OCI-LY3 (cell line): ENCODE measurements at regions not wholly inside any gene's neighbourhood (a gene's known extent, or its start where the extent isn't known, plus 50 kb on each side); places are given as distances from the start of the nearest gene placed in this dataset.
"Not testable (repeated sequence)": the region's sequence is repeated elsewhere in the genome, so short reads cannot be mapped to it uniquely, and the experiment has no call there.

Source experiments
- H2AFZ ChIP-seq: fragments of 200-600, 300-600 bp; shearing (Covaris generic); 2 replicates; pipeline ENCODE4 v1.6.0; 2014; ENCODE audit warnings: antibody characterized with exemption, low read depth, low read length
- H3K27ac ChIP-seq: fragments of 200-600, 300-600 bp; sonication (generic); 2 replicates; pipeline ENCODE4 v1.5.1; 2014; ENCODE audit warnings: mild to moderate bottlenecking, low read length, moderate library complexity, mixed read lengths
- H3K27me3 ChIP-seq: fragments of 200-600, 300-600 bp; sonication (generic); 2 replicates; pipeline ENCODE4 v1.6.1; 2014; ENCODE audit warnings: low read depth, low read length, mixed read lengths
- H3K36me3 ChIP-seq: fragments of 200-600, 300-600 bp; sonication (generic); replicated peaks from 2 replicates; pipeline ENCODE3; 2014; ENCODE audit warnings: low read depth, low read length, mixed read lengths
- H3K4me1 ChIP-seq: fragments of 300-600, 200-600 bp; sonication (generic); 2 replicates; pipeline ENCODE4 v1.6.1; 2014; ENCODE audit warnings: low read length, mixed read lengths
- H3K4me2 ChIP-seq: fragments of 200-600, 300-600 bp; sonication (generic); 2 replicates; pipeline ENCODE4 v1.6.1; 2014; ENCODE audit warnings: low read length, mixed read lengths
- H3K4me3 ChIP-seq: fragments of 300-600, 200-600 bp; sonication (generic); 2 replicates; pipeline ENCODE4 v1.5.1; 2014; ENCODE audit warnings: antibody characterized with exemption, mild to moderate bottlenecking, low read length, moderate library complexity
- H3K79me2 ChIP-seq: fragments of 300-600, 200-600 bp; shearing (Covaris generic); 2 replicates; pipeline ENCODE4 v1.6.1; 2014; ENCODE audit warnings: mild to moderate bottlenecking, low read length, mixed read lengths
- H3K9ac ChIP-seq: fragments of 300-600, 200-600 bp; shearing (Covaris generic); 2 replicates; pipeline ENCODE4 v1.6.0; 2014; ENCODE audit warnings: mild to moderate bottlenecking, low read length, moderate library complexity
- H3K9me3 ChIP-seq: fragments of 200-600, 300-600 bp; shearing (Covaris generic); 2 replicates; pipeline ENCODE4 v1.6.1; 2014; ENCODE audit warnings: low read length, mixed read lengths; ENCODE audit not compliant: insufficient read depth
- H4K20me1 ChIP-seq: fragments of 200-600, 300-600 bp; sonication (generic); 2 replicates; pipeline ENCODE4 v1.6.1; 2016; ENCODE audit warnings: low read length, mixed read lengths; ENCODE audit not compliant: insufficient read depth
- EZH2phosphoT487 ChIP-seq: fragments of 200-600 bp; shearing (Covaris generic); IDR thresholded peaks from 2 replicates; pipeline ENCODE4 v1.6.1; 2018; ENCODE audit warnings: antibody characterized with exemption, mixed run types, low read depth
- TF ChIP-seq, protein P1 (sequence below): fragments of 200-600, 300-600 bp; sonication (generic); IDR thresholded peaks from 2 replicates; pipeline ENCODE4 v1.5.1; 2014; ENCODE audit warnings: antibody characterized with exemption, low read length, low read depth

DNA sequence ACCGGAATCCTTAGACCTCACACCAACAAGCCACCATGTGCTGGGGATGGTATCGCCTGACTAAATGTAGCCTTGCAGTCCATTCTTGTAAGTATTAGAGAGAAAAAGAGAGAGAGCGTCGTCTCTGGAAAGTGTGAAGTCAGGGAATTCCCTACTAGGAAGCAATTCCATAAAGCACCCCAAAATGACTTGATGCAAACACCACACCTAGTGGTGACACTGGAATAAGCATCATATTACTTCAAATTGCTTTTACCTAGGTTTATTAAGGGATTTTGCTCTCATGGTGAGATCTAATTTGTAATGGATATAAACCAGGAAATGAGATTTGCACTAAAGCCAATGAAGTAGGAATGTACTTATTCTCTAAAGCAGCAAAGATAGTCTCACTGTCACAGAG, 111.4 kb upstream of the METTL9 start:
- not testable (repeated sequence) for H3K27ac ChIP-seq, H3K4me2 ChIP-seq, H2AFZ ChIP-seq, H3K4me1 ChIP-seq, H3K27me3 ChIP-seq, H4K20me1 ChIP-seq, H3K4me3 ChIP-seq, H3K36me3 ChIP-seq, H3K9me3 ChIP-seq, H3K9ac ChIP-seq
- H3K79me2 ChIP-seq, result peaks cover 10% of the 10 kb centered on the region

DNA sequence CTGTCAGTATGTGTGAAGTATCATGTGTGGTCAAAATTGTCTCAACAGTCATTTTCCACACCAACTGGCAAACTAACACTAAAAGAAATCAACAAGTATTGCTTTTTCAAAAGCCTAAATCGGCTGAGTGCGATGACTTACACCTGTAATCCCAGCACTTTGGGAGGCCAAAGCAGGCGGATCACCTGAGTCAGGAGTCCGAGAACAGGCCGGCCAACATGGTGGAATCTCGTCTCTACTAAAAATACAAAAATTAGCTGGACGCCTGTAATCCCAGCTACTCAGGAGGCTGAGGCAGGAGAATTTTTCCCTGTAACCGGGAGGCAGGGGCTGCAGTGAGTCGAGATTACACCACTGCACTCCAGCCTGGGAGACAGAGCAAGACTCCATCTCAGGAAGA, 100.3 kb upstream of the METTL9 start:
- H3K4me2 ChIP-seq, H2AFZ ChIP-seq, H3K4me3 ChIP-seq, H3K27me3 ChIP-seq, H3K9me3 ChIP-seq, H3K27ac ChIP-seq, H3K4me1 ChIP-seq, H3K9ac ChIP-seq, H3K36me3 ChIP-seq: not testable (repeated sequence)
- Histone ChIP-seq H4K20me1 (peaks cover 16% of the 10 kb centered on the region), H3K79me2 (peaks cover 37% of the 10 kb centered on the region)

DNA sequence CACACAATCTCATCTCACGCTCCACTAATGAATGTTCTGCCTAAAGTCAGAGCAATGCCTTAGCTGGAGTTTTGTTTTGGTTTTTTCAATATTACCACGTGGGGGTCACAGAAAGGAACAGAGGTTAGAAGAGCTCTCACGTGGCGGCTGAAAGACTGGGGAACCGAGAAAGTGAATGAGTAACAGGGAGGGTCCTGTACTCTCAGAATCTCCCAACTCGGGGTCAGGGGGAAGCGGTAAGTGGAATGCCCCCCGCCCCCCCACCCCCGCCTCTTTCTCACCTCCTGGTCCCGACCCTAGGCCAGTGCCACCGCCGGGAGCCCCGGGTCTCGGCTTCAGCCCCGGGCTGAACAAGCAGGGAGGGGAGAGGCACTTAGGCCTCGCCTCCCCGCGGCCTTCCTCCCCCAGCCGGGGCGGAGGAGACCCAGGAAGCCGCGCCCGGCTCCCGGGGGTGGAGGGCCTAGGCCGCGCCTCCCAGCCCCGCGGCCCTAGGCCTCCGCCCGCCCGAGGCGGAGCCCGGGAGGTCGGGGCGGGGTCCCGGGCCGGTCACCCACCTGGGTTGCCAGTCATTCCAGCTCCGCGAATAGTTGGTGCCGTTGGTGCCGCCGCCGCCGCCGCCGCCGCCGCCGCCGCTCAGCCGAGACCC, 98.0 kb upstream of the METTL9 start:
- H3K4me3 ChIP-seq, result peak overlapping the region; percentile 88
- peaks cover 57% of the 10 kb centered on the region for H3K79me2 ChIP-seq
- peak overlapping the region; percentile 76 for H3K9ac ChIP-seq
- not testable (repeated sequence) for H3K9me3 ChIP-seq, H3K36me3 ChIP-seq, H2AFZ ChIP-seq, H3K27me3 ChIP-seq, H3K4me1 ChIP-seq
- H4K20me1 ChIP-seq, result peaks cover 28% of the 10 kb centered on the region
- peak overlapping the region; percentile 66 for H3K4me2 ChIP-seq
- peak overlapping the region; percentile 85 for H3K27ac ChIP-seq

DNA sequence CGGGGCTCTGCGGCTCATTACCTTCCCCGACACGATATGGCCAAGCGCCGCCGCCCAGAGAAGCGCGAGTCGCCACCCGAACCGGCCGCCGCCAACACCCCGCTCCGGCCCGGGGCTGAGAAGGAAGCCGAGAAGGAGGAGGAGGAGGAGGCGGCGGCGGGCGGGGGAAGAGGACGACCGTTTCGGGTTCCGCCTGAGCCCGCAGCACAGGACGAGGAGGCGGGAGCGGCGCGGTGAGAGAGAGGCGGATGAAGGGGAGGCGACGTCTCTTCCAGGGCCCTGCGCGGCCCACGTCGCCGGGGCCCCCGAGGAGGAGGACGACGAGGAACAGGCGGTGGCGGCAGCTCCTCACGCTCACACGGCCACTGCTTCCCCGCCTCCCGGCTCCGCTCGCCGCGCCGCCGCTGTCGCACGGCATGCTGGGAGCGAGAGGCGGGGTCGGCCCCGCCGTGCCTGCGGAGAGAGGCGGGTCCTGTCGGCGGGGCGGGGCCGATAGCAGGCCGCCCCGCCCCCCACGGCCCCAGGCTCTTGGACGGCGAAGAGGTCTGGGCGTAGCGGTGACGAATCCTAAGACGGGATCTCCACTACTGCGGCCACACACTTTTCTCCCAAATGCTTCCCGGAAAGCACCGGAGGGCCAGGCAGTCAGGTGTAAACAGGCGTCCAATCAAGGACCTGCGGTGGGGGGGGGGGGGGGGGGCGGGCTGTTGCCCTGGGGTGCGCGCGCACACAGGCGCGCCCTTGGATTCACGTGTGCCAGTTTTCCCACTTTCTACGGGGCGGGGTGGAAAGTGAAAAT, 97.3 kb upstream of the METTL9 start:
- peaks cover 34% of the 10 kb centered on the region for H4K20me1 ChIP-seq
- H2AFZ ChIP-seq, result no peak overlapping the region
- peak overlapping the region; percentile 76 for H3K9ac ChIP-seq
- no peaks in the 10 kb centered on the region for H3K36me3 ChIP-seq
- H3K79me2 ChIP-seq, result peaks cover 65% of the 10 kb centered on the region
- TF ChIP-seq EZH2phosphoT487, result no peak
- TF ChIP-seq, protein P1, sequence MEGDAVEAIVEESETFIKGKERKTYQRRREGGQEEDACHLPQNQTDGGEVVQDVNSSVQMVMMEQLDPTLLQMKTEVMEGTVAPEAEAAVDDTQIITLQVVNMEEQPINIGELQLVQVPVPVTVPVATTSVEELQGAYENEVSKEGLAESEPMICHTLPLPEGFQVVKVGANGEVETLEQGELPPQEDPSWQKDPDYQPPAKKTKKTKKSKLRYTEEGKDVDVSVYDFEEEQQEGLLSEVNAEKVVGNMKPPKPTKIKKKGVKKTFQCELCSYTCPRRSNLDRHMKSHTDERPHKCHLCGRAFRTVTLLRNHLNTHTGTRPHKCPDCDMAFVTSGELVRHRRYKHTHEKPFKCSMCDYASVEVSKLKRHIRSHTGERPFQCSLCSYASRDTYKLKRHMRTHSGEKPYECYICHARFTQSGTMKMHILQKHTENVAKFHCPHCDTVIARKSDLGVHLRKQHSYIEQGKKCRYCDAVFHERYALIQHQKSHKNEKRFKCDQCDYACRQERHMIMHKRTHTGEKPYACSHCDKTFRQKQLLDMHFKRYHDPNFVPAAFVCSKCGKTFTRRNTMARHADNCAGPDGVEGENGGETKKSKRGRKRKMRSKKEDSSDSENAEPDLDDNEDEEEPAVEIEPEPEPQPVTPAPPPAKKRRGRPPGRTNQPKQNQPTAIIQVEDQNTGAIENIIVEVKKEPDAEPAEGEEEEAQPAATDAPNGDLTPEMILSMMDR, result no peak
- H3K27me3 ChIP-seq, result no peaks in the 10 kb centered on the region
- peak overlapping the region; percentile 66 for H3K4me2 ChIP-seq
- H3K4me3 ChIP-seq, result peak overlapping the region; percentile 88
- peaks cover 11% of the 10 kb centered on the region for H3K4me1 ChIP-seq
- H3K9me3 ChIP-seq, result no peaks in the 10 kb centered on the region
- H3K27ac ChIP-seq, result peak overlapping the region; percentile 85

DNA sequence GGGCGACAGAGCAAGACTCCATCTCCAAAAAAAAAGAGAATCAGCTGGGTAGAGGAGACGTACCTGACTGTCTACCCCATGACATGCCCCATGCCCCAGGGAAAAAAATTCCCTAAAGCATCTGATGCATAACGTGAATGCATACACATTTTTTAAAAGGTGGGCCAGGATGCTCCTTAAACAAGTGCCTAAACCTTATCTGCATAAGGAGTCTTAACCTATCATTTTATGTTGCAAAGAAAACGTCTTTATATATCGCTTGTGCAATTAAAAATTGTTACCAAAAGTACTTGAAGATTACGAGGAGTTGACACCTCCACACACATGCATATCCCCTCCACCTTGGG, 95.8 kb upstream of the METTL9 start:
- not testable (repeated sequence) for H3K9me3 ChIP-seq, H3K27ac ChIP-seq, H3K4me3 ChIP-seq, H3K27me3 ChIP-seq, H3K36me3 ChIP-seq, H3K9ac ChIP-seq, H2AFZ ChIP-seq, H3K4me2 ChIP-seq
- peaks cover 77% of the 10 kb centered on the region for H3K79me2 ChIP-seq
- H3K4me1 ChIP-seq, result peaks cover 26% of the 10 kb centered on the region
- H4K20me1 ChIP-seq, result peaks cover 48% of the 10 kb centered on the region

DNA sequence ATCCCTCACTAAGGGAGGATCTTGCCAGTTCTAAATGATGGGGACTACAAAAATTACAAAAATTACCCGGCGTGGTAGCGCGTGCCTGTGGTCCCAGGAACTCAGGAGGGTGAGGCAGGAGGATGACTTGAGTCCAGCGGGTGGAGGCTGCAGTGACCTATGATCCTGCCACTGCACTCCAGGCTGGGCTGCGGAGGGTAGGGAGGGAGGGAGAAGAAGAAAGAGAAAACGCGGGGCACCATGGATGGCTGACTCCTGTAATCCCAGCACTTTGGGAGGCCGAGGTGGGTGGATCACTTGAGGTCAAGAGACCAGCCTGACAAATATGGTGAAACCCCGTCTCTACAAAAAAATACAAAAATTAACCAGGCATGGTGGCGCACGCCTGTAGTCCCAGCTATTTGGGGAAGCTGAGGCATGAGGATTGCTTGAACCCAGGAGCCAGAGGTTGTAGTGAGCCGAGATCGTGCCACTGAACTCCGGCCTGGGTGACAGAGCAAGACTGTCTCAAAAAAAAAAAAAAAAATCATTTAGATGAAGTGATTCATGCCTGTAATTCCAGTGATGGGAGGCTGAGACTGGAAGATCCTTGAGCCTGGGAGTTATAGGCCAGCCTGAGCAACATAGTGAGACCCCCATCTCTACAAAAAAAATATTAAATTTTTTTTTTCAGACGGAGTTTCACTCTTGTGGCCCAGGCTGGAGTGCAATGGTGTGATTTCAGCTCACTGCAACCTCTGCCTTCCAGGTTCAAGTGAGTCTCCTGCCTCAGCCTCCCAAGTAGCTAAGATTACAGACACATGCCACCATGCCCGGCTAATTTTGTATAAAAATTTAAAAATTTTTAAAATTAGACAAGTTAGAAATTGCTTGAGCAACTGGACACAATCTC, 95.2 kb upstream of the METTL9 start:
- not testable (repeated sequence) for H2AFZ ChIP-seq, H3K27me3 ChIP-seq, H3K4me3 ChIP-seq, H3K4me2 ChIP-seq, H3K27ac ChIP-seq, H3K9ac ChIP-seq, H3K36me3 ChIP-seq, H3K9me3 ChIP-seq
- Histone ChIP-seq H4K20me1 (peaks cover 53% of the 10 kb centered on the region), H3K79me2 (peaks cover 81% of the 10 kb centered on the region), H3K4me1 (peaks cover 33% of the 10 kb centered on the region)

DNA sequence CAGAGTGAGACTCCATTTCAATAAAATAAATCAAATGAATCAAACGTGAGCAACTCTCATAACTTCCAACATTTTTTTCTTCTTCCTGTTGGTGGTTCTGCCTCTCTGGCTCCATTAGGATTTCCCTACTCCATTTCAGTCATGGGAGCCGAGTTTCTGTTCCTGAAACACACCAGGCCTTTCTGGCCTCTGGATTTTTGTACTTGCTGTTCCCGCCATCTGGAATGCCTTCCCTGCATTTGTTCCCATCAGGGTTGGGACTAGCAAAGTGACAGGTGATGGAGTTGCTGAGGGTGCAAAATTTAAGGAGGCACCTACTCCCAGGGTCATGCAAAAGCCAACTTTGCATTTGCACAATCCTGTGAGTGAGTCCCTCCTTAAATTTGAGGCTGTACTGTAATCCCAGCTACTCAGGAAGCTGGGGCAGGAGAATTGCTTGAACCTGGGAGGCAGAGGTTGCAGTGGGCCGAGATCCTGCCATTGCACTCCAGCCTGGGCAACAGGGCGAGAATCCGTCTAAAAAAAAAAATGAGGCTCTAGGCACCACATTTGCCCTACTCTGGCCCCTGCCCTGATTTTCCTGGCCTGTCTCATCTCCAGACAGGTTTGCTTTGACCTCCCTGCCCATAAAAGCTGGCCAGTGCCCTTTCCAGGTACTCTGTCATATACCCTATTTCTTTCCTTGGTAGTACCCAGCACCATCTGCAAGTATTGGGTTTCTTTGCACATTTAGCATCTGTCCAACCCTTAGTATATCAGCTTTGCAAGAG, 93.4 kb upstream of the METTL9 start:
- H3K4me2 ChIP-seq, result peak overlapping the region; percentile 68
- H3K36me3 ChIP-seq, result not testable (repeated sequence)

More for the DNA sequence above, 93.4 kb upstream of the METTL9 start:
- H3K4me3 ChIP-seq, H2AFZ ChIP-seq, H3K9me3 ChIP-seq, H3K27me3 ChIP-seq: not testable (repeated sequence)
- peak overlapping the region; percentile 77 for H3K27ac ChIP-seq
- H3K4me1 ChIP-seq, result peaks cover 39% of the 10 kb centered on the region
- H3K79me2 ChIP-seq, result peaks cover 91% of the 10 kb centered on the region
- H4K20me1 ChIP-seq, result peaks cover 69% of the 10 kb centered on the region
- H3K9ac ChIP-seq, result peak overlapping the region; percentile 49; the same call in 1 of the 2 replicates
